ENCODE measurements at regions not wholly inside any gene's neighbourhood (a gene's known extent, or its start where the extent isn't known, plus 50 kb on each side); places are given as distances from the start of the nearest gene placed in this dataset.

- TF ChIP-seq CTCF (IDR thresholded peaks at IDR 0.05) (no peak), EZH2 (IDR thresholded peaks at IDR 0.05; ENCODE audit: borderline replicate concordance, insufficient read depth, low read depth, low read length, poor library complexity, severe bottlenecking) (no peak)
Observed at GRCh38 chr5:58356662-58357061, 103.2 kb downstream of the PLK2 start.
